Stimulated activated memory B cell treated with anti-CD40 and anti-IgM and Interleukin-4, amounts not matched to agents 10 μg/mL and 1 μg/mL and 100 μg/mL, for 72 hours (primary cell): ENCODE measurements at regions not wholly inside any gene's neighbourhood (a gene's known extent, or its start where the extent isn't known, plus 50 kb on each side); places are given as distances from the start of the nearest gene placed in this dataset.
"Not testable (repeated sequence)": the region's sequence is repeated elsewhere in the genome, so short reads cannot be mapped to it uniquely, and the experiment has no call there.

ENCODE experiments used
- ATAC-seq: fragments of 150-1000 bp; cut with Tn5 transposase; 2 replicates; pipeline ENCODE4 v1.10.0; 2021
- H3K27ac Mint-ChIP-seq: one replicate; pipeline ENCODE4 v1.8.0; 2022; ENCODE audit warnings: mild to moderate bottlenecking, mixed read lengths
- H3K27me3 Mint-ChIP-seq: one replicate; pipeline ENCODE4 v1.8.0; 2022; ENCODE audit warnings: mixed read lengths
- H3K36me3 Mint-ChIP-seq: one replicate; pipeline ENCODE4 v1.8.0; 2022; ENCODE audit warnings: mixed read lengths
- H3K4me1 Mint-ChIP-seq: one replicate; pipeline ENCODE4 v1.8.0; 2022; ENCODE audit warnings: mixed read lengths
- H3K4me3 Mint-ChIP-seq: one replicate; pipeline ENCODE4 v1.8.0; 2022; ENCODE audit warnings: mild to moderate bottlenecking, moderate library complexity, mixed read lengths
- H3K9me3 Mint-ChIP-seq: one replicate; pipeline ENCODE4 v1.8.0; 2022; ENCODE audit warnings: mixed read lengths

GRCh38 chr15:95698230-95698629, 632.3 kb upstream of the NR2F2 start:
- Mint-ChIP-seq H3K4me1 (no peaks in the 10 kb centered on the region), H3K27ac (no peak overlapping the region), H3K36me3 (no peaks in the 10 kb centered on the region), H3K9me3 (peaks cover 25% of the 10 kb centered on the region), H3K27me3 (no peaks in the 10 kb centered on the region), H3K4me3 (no peak overlapping the region)
- ATAC-seq = no peak

GRCh38 chr15:95698951-95699350, 631.5 kb upstream of the NR2F2 start:
- H3K4me1 Mint-ChIP-seq = no peaks in the 10 kb centered on the region
- H3K27me3 Mint-ChIP-seq = no peaks in the 10 kb centered on the region
- H3K4me3 Mint-ChIP-seq = no peak overlapping the region
- no peak overlapping the region for H3K27ac Mint-ChIP-seq
- no peak for ATAC-seq
- peaks cover 22% of the 10 kb centered on the region for H3K9me3 Mint-ChIP-seq
- H3K36me3 Mint-ChIP-seq = no peaks in the 10 kb centered on the region

GRCh38 chr15:95699578-95699977, 630.9 kb upstream of the NR2F2 start:
- Mint-ChIP-seq H3K27me3 (no peaks in the 10 kb centered on the region), H3K36me3 (no peaks in the 10 kb centered on the region), H3K27ac (no peak overlapping the region), H3K9me3 (peaks cover 17% of the 10 kb centered on the region), H3K4me1 (no peaks in the 10 kb centered on the region), H3K4me3 (no peak overlapping the region)
- no peak for ATAC-seq

- H3K27me3 Mint-ChIP-seq, H3K36me3 Mint-ChIP-seq, H3K4me3 Mint-ChIP-seq, ATAC-seq, H3K4me1 Mint-ChIP-seq, H3K27ac Mint-ChIP-seq: not testable (repeated sequence)
- peaks cover 14% of the 10 kb centered on the region for H3K9me3 Mint-ChIP-seq
These were observed 629.8 kb upstream of the NR2F2 start for GRCh38 chr15:95700692-95701091.

- no peak for ATAC-seq
- Mint-ChIP-seq H3K4me3 (no peak overlapping the region), H3K9me3 (peaks cover 14% of the 10 kb centered on the region), H3K27ac (no peak overlapping the region), H3K36me3 (no peaks in the 10 kb centered on the region), H3K4me1 (no peaks in the 10 kb centered on the region), H3K27me3 (no peaks in the 10 kb centered on the region)
These were observed 629.1 kb upstream of the NR2F2 start for GRCh38 chr15:95701410-95701809.

GRCh38 chr15:95709959-95710695, 620.4 kb upstream of the NR2F2 start:
- ATAC-seq = no peak
- Mint-ChIP-seq H3K4me1 (no peaks in the 10 kb centered on the region), H3K27ac (no peak overlapping the region), H3K4me3 (no peak overlapping the region), H3K27me3 (no peaks in the 10 kb centered on the region), H3K9me3 (peaks cover 2% of the 10 kb centered on the region), H3K36me3 (no peaks in the 10 kb centered on the region)

- ATAC-seq = no peak
- Mint-ChIP-seq H3K36me3 (no peaks in the 10 kb centered on the region), H3K27ac (no peak overlapping the region), H3K4me1 (no peaks in the 10 kb centered on the region), H3K9me3 (peaks cover 2% of the 10 kb centered on the region), H3K27me3 (no peaks in the 10 kb centered on the region), H3K4me3 (no peak overlapping the region)
These were observed 617.7 kb upstream of the NR2F2 start for GRCh38 chr15:95712785-95713184.

- ATAC-seq = no peak
- Mint-ChIP-seq H3K4me1 (no peaks in the 10 kb centered on the region), H3K27me3 (no peaks in the 10 kb centered on the region), H3K27ac (no peak overlapping the region), H3K36me3 (no peaks in the 10 kb centered on the region), H3K4me3 (no peak overlapping the region), H3K9me3 (peaks cover 2% of the 10 kb centered on the region)
These were observed 617.2 kb upstream of the NR2F2 start for GRCh38 chr15:95713324-95713723.

GRCh38 chr15:95715116-95715903, 615.2 kb upstream of the NR2F2 start:
- no peak for ATAC-seq
- H3K27ac Mint-ChIP-seq = no peak overlapping the region
- H3K4me3 Mint-ChIP-seq = no peak overlapping the region
- H3K9me3 Mint-ChIP-seq = peaks cover 2% of the 10 kb centered on the region
- H3K4me1 Mint-ChIP-seq = no peaks in the 10 kb centered on the region
- H3K36me3 Mint-ChIP-seq = no peaks in the 10 kb centered on the region
- H3K27me3 Mint-ChIP-seq = no peaks in the 10 kb centered on the region

GRCh38 chr15:95715906-95716656, 614.4 kb upstream of the NR2F2 start:
- H3K36me3 Mint-ChIP-seq = no peaks in the 10 kb centered on the region
- ATAC-seq = no peak
- no peak overlapping the region for H3K27ac Mint-ChIP-seq
- H3K9me3 Mint-ChIP-seq = peaks cover 2% of the 10 kb centered on the region
- no peaks in the 10 kb centered on the region for H3K27me3 Mint-ChIP-seq
- no peak overlapping the region for H3K4me3 Mint-ChIP-seq
- no peaks in the 10 kb centered on the region for H3K4me1 Mint-ChIP-seq

GRCh38 chr15:95716708-95717107, 613.8 kb upstream of the NR2F2 start:
- no peak overlapping the region for H3K27ac Mint-ChIP-seq

GRCh38 chr15:95718441-95718840, 612.1 kb upstream of the NR2F2 start:
- Mint-ChIP-seq H3K9me3 (no peaks in the 10 kb centered on the region), H3K4me1 (no peaks in the 10 kb centered on the region), H3K27ac (no peak overlapping the region), H3K4me3 (no peak overlapping the region), H3K36me3 (no peaks in the 10 kb centered on the region), H3K27me3 (no peaks in the 10 kb centered on the region)
- ATAC-seq = no peak

More at GRCh38 chr15:95716708-95717107, 613.8 kb upstream of the NR2F2 start:
- H3K4me3 Mint-ChIP-seq = no peak overlapping the region
- no peak for ATAC-seq
- H3K36me3 Mint-ChIP-seq = no peaks in the 10 kb centered on the region
- H3K4me1 Mint-ChIP-seq = no peaks in the 10 kb centered on the region
- no peaks in the 10 kb centered on the region for H3K27me3 Mint-ChIP-seq
- peaks cover 2% of the 10 kb centered on the region for H3K9me3 Mint-ChIP-seq

GRCh38 chr15:95724908-95725633, 605.4 kb upstream of the NR2F2 start:
- no peak for ATAC-seq
- H3K36me3 Mint-ChIP-seq = no peaks in the 10 kb centered on the region
- no peaks in the 10 kb centered on the region for H3K9me3 Mint-ChIP-seq
- no peak overlapping the region for H3K27ac Mint-ChIP-seq
- H3K4me1 Mint-ChIP-seq = no peaks in the 10 kb centered on the region
- H3K4me3 Mint-ChIP-seq = no peak overlapping the region
- no peaks in the 10 kb centered on the region for H3K27me3 Mint-ChIP-seq

GRCh38 chr15:95726891-95727290, 603.6 kb upstream of the NR2F2 start:
- no peaks in the 10 kb centered on the region for H3K36me3 Mint-ChIP-seq
- H3K4me1 Mint-ChIP-seq = no peaks in the 10 kb centered on the region
- H3K27ac Mint-ChIP-seq = no peak overlapping the region
- no peak for ATAC-seq
- H3K27me3 Mint-ChIP-seq = no peaks in the 10 kb centered on the region
- H3K4me3 Mint-ChIP-seq = no peak overlapping the region
- H3K9me3 Mint-ChIP-seq = peaks cover 4% of the 10 kb centered on the region

- Mint-ChIP-seq H3K27ac (no peak overlapping the region), H3K27me3 (no peaks in the 10 kb centered on the region), H3K36me3 (no peaks in the 10 kb centered on the region), H3K9me3 (peaks cover 19% of the 10 kb centered on the region), H3K4me3 (no peak overlapping the region), H3K4me1 (peaks cover 9% of the 10 kb centered on the region)
- ATAC-seq = no peak
These were observed 596.6 kb upstream of the NR2F2 start for GRCh38 chr15:95733931-95734330.
